Parathyroid adenoma (tissue), 2 donors: ENCODE measurements at regions not wholly inside any gene's neighbourhood (a gene's known extent, or its start where the extent isn't known, plus 50 kb on each side); places are given as distances from the start of the nearest gene placed in this dataset.

ENCODE experiments used
- H2AFZ ChIP-seq: fragments of 300-600 bp; sonication (generic); one replicate; pipeline ENCODE4 v1.7.0; 2017; ENCODE audit warnings: antibody characterized with exemption, mild to moderate bottlenecking
- H3K27ac ChIP-seq: fragments of 300-600 bp; sonication (generic); one replicate; pipeline ENCODE4 v1.7.0; 2017
- H3K27me3 ChIP-seq: fragments of 300-600 bp; sonication (generic); one replicate; pipeline ENCODE4 v1.7.0; 2017; ENCODE audit warnings: low read length; ENCODE audit not compliant: control insufficient read depth, insufficient read depth
- H3K36me3 ChIP-seq: fragments of 300-600 bp; sonication (generic); one replicate; pipeline ENCODE4 v1.7.0; 2017; ENCODE audit warnings: low read length; ENCODE audit not compliant: control insufficient read depth, insufficient read depth
- H3K4me1 ChIP-seq: fragments of 300-600 bp; sonication (generic); one replicate; pipeline ENCODE4 v1.7.0; 2017; ENCODE audit warnings: control low read depth
- H3K4me2 ChIP-seq: fragments of 300-600 bp; sonication (generic); one replicate; pipeline ENCODE4 v1.7.0; 2017; ENCODE audit warnings: low read length
- H3K4me3 ChIP-seq: fragments of 300-600 bp; sonication (generic); one replicate; pipeline ENCODE4 v1.7.0; 2017; ENCODE audit warnings: low read depth, low read length
- H3K79me2 ChIP-seq: fragments of 300-600 bp; sonication (generic); one replicate; pipeline ENCODE4 v1.7.0; 2017; ENCODE audit warnings: control low read depth
- H3K9ac ChIP-seq: fragments of 300-600 bp; sonication (generic); one replicate; pipeline ENCODE4 v1.7.0; 2017; ENCODE audit warnings: mild to moderate bottlenecking
- H3K9me3 ChIP-seq: fragments of 300-600 bp; sonication (generic); one replicate; pipeline ENCODE4 v1.7.0; 2017; ENCODE audit warnings: low read length; ENCODE audit not compliant: control insufficient read depth
- TF ChIP-seq, protein P1 (sequence below): fragments of 300-600 bp; sonication (generic); IDR thresholded peaks from one replicate; pipeline ENCODE4 v1.7.0; 2017; ENCODE audit warnings: antibody characterized with exemption, mild to moderate bottlenecking
- donor health status: primary hyperparathyroidism.

DNA sequence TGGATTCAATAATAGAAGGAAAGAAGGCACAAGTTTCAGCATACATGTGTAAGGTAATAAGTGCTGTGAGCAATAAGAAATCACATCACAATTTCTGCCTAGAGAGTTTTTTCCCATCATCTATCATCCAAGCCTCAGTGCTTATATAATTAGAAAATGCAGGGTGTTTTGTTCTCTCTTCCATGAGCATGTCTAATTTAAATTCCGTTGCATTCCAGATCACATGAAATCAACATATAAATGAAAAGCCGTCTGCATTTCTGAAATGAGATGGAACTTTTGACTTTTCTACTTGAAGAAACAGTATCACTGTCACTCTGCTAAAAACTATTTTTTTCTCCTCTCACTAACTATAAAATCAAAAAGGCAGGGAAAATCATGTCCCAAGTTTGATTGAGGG lies 74.5 kb upstream of the CD2AP start:
- no peaks in the 10 kb centered on the region for H3K79me2 ChIP-seq

DNA sequence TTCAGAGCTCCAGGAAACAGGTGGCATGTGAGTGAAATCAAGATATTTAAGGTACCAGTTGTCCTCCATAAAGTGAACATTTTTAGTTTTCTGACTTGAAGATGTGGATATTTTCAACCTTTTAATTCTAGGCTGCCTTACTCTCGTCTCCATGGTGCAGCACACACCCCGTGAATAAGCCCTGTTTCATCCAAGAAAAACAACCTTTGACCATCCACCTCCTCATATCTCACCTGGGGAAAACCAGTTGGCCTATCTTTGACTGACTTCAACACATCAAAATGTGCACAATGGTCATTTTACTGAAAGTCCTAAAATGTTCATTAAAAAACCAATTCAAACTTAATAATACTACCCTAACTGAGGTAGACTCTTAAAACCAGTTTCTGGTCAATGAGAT lies 73.8 kb upstream of the CD2AP start:
- no peak overlapping the region for H2AFZ ChIP-seq
- TF ChIP-seq, protein P1, sequence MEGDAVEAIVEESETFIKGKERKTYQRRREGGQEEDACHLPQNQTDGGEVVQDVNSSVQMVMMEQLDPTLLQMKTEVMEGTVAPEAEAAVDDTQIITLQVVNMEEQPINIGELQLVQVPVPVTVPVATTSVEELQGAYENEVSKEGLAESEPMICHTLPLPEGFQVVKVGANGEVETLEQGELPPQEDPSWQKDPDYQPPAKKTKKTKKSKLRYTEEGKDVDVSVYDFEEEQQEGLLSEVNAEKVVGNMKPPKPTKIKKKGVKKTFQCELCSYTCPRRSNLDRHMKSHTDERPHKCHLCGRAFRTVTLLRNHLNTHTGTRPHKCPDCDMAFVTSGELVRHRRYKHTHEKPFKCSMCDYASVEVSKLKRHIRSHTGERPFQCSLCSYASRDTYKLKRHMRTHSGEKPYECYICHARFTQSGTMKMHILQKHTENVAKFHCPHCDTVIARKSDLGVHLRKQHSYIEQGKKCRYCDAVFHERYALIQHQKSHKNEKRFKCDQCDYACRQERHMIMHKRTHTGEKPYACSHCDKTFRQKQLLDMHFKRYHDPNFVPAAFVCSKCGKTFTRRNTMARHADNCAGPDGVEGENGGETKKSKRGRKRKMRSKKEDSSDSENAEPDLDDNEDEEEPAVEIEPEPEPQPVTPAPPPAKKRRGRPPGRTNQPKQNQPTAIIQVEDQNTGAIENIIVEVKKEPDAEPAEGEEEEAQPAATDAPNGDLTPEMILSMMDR = no peak
- no peaks in the 10 kb centered on the region for H3K36me3 ChIP-seq
- H3K4me2 ChIP-seq = no peak overlapping the region
- H3K79me2 ChIP-seq = no peaks in the 10 kb centered on the region
- no peak overlapping the region for H3K27ac ChIP-seq
- H3K4me3 ChIP-seq = no peak overlapping the region
- H3K27me3 ChIP-seq = no peaks in the 10 kb centered on the region
- peaks cover 11% of the 10 kb centered on the region for H3K4me1 ChIP-seq
- H3K9me3 ChIP-seq = no peaks in the 10 kb centered on the region
- no peak overlapping the region for H3K9ac ChIP-seq

More for the DNA sequence above, 74.5 kb upstream of the CD2AP start:
- no peaks in the 10 kb centered on the region for H3K36me3 ChIP-seq
- H3K4me3 ChIP-seq = no peak overlapping the region
- TF ChIP-seq, protein P1 = no peak
- peaks cover 11% of the 10 kb centered on the region for H3K4me1 ChIP-seq
- H3K9me3 ChIP-seq = no peaks in the 10 kb centered on the region
- no peak overlapping the region for H3K9ac ChIP-seq
- H2AFZ ChIP-seq = no peak overlapping the region
- no peaks in the 10 kb centered on the region for H3K27me3 ChIP-seq
- H3K27ac ChIP-seq = no peak overlapping the region
- no peak overlapping the region for H3K4me2 ChIP-seq

DNA sequence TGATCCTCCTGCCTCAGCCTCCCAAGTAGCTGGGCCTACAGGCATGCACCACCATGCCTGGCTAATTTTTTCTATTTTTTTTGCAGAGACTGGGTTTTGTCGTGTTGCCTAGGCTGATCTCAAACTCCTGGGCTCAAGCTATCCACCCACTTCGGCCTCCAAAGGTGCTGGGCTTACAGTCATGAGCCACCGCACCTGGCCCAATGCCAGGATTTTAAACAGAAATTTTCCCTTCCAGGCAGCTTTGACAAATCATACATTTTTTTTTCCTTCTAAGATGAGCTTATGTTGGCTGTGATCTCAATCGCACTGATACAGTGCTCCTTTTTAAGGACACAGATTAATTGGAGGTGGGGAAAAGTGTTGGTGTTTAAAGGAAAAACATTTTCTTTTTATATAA lies 73.2 kb upstream of the CD2AP start:
- H3K36me3 ChIP-seq = no peaks in the 10 kb centered on the region
- H3K79me2 ChIP-seq = no peaks in the 10 kb centered on the region
- H3K27ac ChIP-seq = no peak overlapping the region
- no peaks in the 10 kb centered on the region for H3K9me3 ChIP-seq
- H3K4me3 ChIP-seq = no peak overlapping the region
- H2AFZ ChIP-seq = no peak overlapping the region
- H3K27me3 ChIP-seq = no peaks in the 10 kb centered on the region
- no peak overlapping the region for H3K4me2 ChIP-seq
- peaks cover 11% of the 10 kb centered on the region for H3K4me1 ChIP-seq
- TF ChIP-seq, protein P1 = no peak
- H3K9ac ChIP-seq = no peak overlapping the region

DNA sequence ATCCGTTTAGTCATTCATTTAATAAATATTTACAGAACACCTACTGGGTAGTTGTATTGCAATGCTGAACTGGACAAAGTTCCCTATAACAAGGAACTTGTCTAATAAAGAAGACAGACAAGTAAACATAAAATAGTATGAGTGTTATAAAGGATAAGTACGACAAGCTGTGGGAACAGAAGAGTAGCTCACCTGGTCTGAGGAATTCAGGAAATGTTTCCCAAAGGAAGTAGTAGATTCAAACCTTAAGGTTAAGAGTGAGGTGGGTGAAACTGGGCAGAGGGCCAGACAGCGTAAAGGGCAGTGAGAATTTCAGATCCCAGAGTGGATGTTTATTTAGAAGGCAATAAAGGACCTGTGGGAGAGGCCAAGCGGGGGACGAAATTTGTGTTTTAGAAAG lies 72.3 kb upstream of the CD2AP start:
- no peak overlapping the region for H3K4me3 ChIP-seq
- H3K27me3 ChIP-seq = no peaks in the 10 kb centered on the region
- no peaks in the 10 kb centered on the region for H3K9me3 ChIP-seq
- H3K79me2 ChIP-seq = no peaks in the 10 kb centered on the region
- TF ChIP-seq, protein P1 = no peak
- H3K4me2 ChIP-seq = no peak overlapping the region
- H3K27ac ChIP-seq = no peak overlapping the region
- no peak overlapping the region for H3K9ac ChIP-seq
- H3K4me1 ChIP-seq = peaks cover 11% of the 10 kb centered on the region
- no peak overlapping the region for H2AFZ ChIP-seq
- H3K36me3 ChIP-seq = no peaks in the 10 kb centered on the region
